Smooth muscle cell (in vitro differentiated cells): ENCODE measurements at regions not wholly inside any gene's neighbourhood (a gene's known extent, or its start where the extent isn't known, plus 50 kb on each side); places are given as distances from the start of the nearest gene placed in this dataset.

Experiments
- DNase-seq: peaks from one replicate; lab custom pipeline; 2025; ENCODE audit not compliant: unreplicated experiment; lab: John Stamatoyannopoulos, UW
- H2AFZ ChIP-seq: fragments of 200-600 bp; sonication (generic); 2 replicates; pipeline ENCODE4 v1.6.0; 2016; ENCODE audit warnings: antibody characterized with exemption, low read depth, mild to moderate bottlenecking
- H3F3A ChIP-seq: fragments of 200-600 bp; sonication (generic); 2 replicates; pipeline ENCODE4 v1.6.0; 2017; ENCODE audit warnings: antibody characterized with exemption, low read depth
- H3K27ac ChIP-seq: fragments of 200-600 bp; sonication (generic); 2 replicates; pipeline ENCODE4 v1.5.1; 2016; ENCODE audit warnings: low read depth, mild to moderate bottlenecking
- H3K27me3 ChIP-seq: fragments of 200-600 bp; sonication (generic); 2 replicates; pipeline ENCODE4 v1.6.1; 2016; ENCODE audit warnings: low read depth, mild to moderate bottlenecking
- H3K36me3 ChIP-seq: fragments of 200-600 bp; sonication (generic); 2 replicates; pipeline ENCODE4 v1.5.1; 2016; ENCODE audit warnings: low read depth
- H3K4me1 ChIP-seq: fragments of 200-600 bp; sonication (generic); 2 replicates; pipeline ENCODE4 v1.5.1; 2016; ENCODE audit warnings: low read depth
- H3K4me2 ChIP-seq: fragments of 200-600 bp; sonication (generic); 2 replicates; pipeline ENCODE4 v1.6.0; 2016; ENCODE audit warnings: mild to moderate bottlenecking
- H3K4me3 ChIP-seq: fragments of 200-600 bp; sonication (generic); 2 replicates; pipeline ENCODE4 v1.5.1; 2016; ENCODE audit warnings: mild to moderate bottlenecking
- H3K79me2 ChIP-seq: fragments of 200-600 bp; sonication (generic); 2 replicates; pipeline ENCODE4 v1.6.0; 2016; ENCODE audit warnings: low read depth, mild to moderate bottlenecking
- H3K9ac ChIP-seq: fragments of 200-600 bp; sonication (generic); 2 replicates; pipeline ENCODE4 v1.6.0; 2016; ENCODE audit warnings: low read depth
- H3K9me3 ChIP-seq: fragments of 200-600 bp; sonication (generic); replicated peaks from 2 replicates; pipeline ENCODE4 v1.5.1; 2016; ENCODE audit warnings: low read depth
- H4K20me1 ChIP-seq: fragments of 200-600 bp; sonication (generic); 2 replicates; pipeline ENCODE4 v1.6.0; 2016; ENCODE audit warnings: low read depth
- CTCF ChIP-seq: fragments of 200-600 bp; sonication (generic); IDR thresholded peaks from 2 replicates; pipeline ENCODE4 v1.5.1; 2017; ENCODE audit warnings: borderline replicate concordance, mild to moderate bottlenecking, antibody characterized with exemption; ENCODE audit not compliant: insufficient read depth, poor library complexity, severe bottlenecking
- WGBS: methylation state at CpG from one replicate; pipeline ENCODE4 v1.1.7; 2016; ENCODE audit warnings: low lambda C conversion rate; 5-methylcytosine and 5-hydroxymethylcytosine counted together

GRCh38 chr14:66120402-66120801, 365.8 kb upstream of the CCDC196 start:
- Histone ChIP-seq H3K27ac (no peak overlapping the region), H2AFZ (no peak overlapping the region), H3F3A (no peaks in the 10 kb centered on the region), H3K79me2 (no peaks in the 10 kb centered on the region), H3K9me3 (no peaks in the 10 kb centered on the region), H4K20me1 (no peaks in the 10 kb centered on the region), H3K27me3 (no peaks in the 10 kb centered on the region), H3K4me1 (no peaks in the 10 kb centered on the region), H3K4me3 (no peak overlapping the region), H3K36me3 (no peaks in the 10 kb centered on the region), H3K9ac (no peak overlapping the region), H3K4me2 (no peak overlapping the region)
- 74% methylated on average over 3 of the region's 3 CpGs for WGBS
- TF ChIP-seq CTCF = no peak
- DNase-seq = no peak

- Histone ChIP-seq H3K4me3 (no peak overlapping the region), H3K27me3 (no peaks in the 10 kb centered on the region), H3F3A (no peaks in the 10 kb centered on the region), H3K9me3 (no peaks in the 10 kb centered on the region), H3K4me1 (no peaks in the 10 kb centered on the region), H3K79me2 (no peaks in the 10 kb centered on the region), H2AFZ (no peak overlapping the region), H4K20me1 (no peaks in the 10 kb centered on the region), H3K9ac (no peak overlapping the region), H3K4me2 (no peak overlapping the region), H3K36me3 (no peaks in the 10 kb centered on the region), H3K27ac (no peak overlapping the region)
- WGBS = 92% methylated on average over 3 of the region's 3 CpGs
- DNase-seq = no peak
- TF ChIP-seq CTCF = no peak
Observed at GRCh38 chr14:66121859-66122258, 364.3 kb upstream of the CCDC196 start.

DNA sequence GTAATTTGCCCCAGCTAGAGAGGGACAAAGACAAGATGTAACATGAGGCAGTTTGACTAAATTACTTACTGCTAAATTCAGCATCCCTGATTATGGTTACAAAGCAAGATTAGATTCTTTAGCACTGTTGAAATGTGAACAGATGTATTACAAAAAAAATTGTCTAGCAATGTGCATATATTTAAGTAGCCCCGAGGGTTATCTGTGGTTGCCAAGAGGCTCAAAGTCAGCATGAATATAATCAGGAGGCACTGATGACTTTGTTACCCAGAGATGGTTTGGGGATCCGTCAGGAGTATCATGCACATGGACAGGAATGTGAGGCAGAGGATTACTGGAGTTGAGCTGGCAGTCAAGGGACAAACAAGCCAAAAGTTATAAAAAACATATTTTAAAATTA, 356.9 kb upstream of the CCDC196 start:
- H3K4me3 ChIP-seq = no peak overlapping the region
- no peak for TF ChIP-seq CTCF
- no peaks in the 10 kb centered on the region for H4K20me1 ChIP-seq
- no peaks in the 10 kb centered on the region for H3K9me3 ChIP-seq
- no peaks in the 10 kb centered on the region for H3K27me3 ChIP-seq
- no peaks in the 10 kb centered on the region for H3K4me1 ChIP-seq
- no peaks in the 10 kb centered on the region for H3K79me2 ChIP-seq
- no peak overlapping the region for H2AFZ ChIP-seq
- no peaks in the 10 kb centered on the region for H3K36me3 ChIP-seq
- no peak overlapping the region for H3K27ac ChIP-seq
- WGBS = 71% methylated on average over 2 of the region's 2 CpGs
- no peaks in the 10 kb centered on the region for H3F3A ChIP-seq
- no peak overlapping the region for H3K9ac ChIP-seq
- DNase-seq = no peak
- no peak overlapping the region for H3K4me2 ChIP-seq

DNA sequence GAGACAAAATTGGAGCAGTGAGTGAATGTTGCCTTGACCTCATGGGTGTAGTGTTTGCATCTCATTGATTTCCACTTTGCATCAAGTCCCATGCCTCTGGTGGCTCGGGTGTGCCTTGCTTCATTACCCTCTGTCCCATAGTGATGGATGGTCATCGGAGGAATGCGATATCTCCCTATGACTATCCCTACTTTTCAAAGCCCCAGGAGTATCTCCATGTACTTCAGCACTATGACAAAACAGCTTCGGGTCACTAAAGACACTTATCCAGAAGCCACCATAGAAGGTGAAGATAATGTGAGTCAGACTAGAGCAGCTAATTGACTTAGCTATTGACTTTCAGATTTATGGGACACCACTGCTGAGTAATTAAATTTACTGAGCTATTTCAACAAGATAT, 355.1 kb upstream of the CCDC196 start:
- no peaks in the 10 kb centered on the region for H4K20me1 ChIP-seq
- TF ChIP-seq CTCF = no peak
- WGBS = 90% methylated on average over 4 of the region's 4 CpGs

More for the DNA sequence above, 355.1 kb upstream of the CCDC196 start:
- Histone ChIP-seq H3K27me3 (no peaks in the 10 kb centered on the region), H3K4me1 (no peaks in the 10 kb centered on the region), H3K4me2 (no peak overlapping the region), H3K36me3 (no peaks in the 10 kb centered on the region), H3F3A (no peaks in the 10 kb centered on the region), H2AFZ (no peak overlapping the region), H3K9ac (no peak overlapping the region), H3K79me2 (no peaks in the 10 kb centered on the region), H3K4me3 (no peak overlapping the region), H3K27ac (no peak overlapping the region), H3K9me3 (no peaks in the 10 kb centered on the region)
- no peak for DNase-seq
